Body of pancreas (tissue), 4 donors: ENCODE measurements at regions not wholly inside any gene's neighbourhood (a gene's known extent, or its start where the extent isn't known, plus 50 kb on each side); places are given as distances from the start of the nearest gene placed in this dataset.

ENCODE experiments used
- POLR2A ChIP-seq, 3 donors: fragments of 450-650 bp; IDR thresholded peaks; one replicate each; pipeline ENCODE4 v1.6.1; 2016; ENCODE audit warnings: antibody characterized with exemption in 3 of 3, mild to moderate bottlenecking in 2 of 3
- TF ChIP-seq, protein P1 (sequence below), 7 experiments: fragments of 450-650 bp in 4 of 7; fragments of 200-600 bp in 3 of 7; sonication (generic) in 3 of 7; IDR thresholded peaks; one replicate each; pipeline ENCODE4 v1.5.1; 2016 to 2019; ENCODE audit warnings: antibody characterized with exemption in 7 of 7

DNA sequence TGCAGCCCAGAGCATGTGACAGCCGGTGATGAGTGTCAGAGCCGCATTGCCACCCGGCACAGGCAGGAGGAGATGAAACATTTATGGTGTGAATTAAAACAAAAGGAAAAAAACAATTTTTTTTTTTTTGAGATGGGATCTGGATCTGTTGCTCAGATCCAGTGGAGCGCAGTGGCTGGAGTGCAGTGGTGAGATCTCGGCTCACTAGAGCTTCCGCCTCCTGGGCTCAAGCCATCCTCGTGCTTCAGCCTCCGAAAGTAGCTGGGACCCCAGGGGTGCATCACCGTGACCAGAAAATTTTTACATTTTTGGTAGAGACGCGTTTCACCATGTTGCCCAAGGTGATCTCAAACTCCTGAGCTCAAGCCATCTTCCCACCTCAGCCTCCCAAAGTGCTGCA is 182.1 kb upstream of the SALL3 start:
- TF ChIP-seq, protein P1, sequence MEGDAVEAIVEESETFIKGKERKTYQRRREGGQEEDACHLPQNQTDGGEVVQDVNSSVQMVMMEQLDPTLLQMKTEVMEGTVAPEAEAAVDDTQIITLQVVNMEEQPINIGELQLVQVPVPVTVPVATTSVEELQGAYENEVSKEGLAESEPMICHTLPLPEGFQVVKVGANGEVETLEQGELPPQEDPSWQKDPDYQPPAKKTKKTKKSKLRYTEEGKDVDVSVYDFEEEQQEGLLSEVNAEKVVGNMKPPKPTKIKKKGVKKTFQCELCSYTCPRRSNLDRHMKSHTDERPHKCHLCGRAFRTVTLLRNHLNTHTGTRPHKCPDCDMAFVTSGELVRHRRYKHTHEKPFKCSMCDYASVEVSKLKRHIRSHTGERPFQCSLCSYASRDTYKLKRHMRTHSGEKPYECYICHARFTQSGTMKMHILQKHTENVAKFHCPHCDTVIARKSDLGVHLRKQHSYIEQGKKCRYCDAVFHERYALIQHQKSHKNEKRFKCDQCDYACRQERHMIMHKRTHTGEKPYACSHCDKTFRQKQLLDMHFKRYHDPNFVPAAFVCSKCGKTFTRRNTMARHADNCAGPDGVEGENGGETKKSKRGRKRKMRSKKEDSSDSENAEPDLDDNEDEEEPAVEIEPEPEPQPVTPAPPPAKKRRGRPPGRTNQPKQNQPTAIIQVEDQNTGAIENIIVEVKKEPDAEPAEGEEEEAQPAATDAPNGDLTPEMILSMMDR (IDR thresholded peaks at IDR 0.05), result no peak
- no peak for TF ChIP-seq POLR2A (IDR thresholded peaks at IDR 0.05)
